Esophagus muscularis mucosa (tissue), 4 donors: ENCODE measurements at regions not wholly inside any gene's neighbourhood (a gene's known extent, or its start where the extent isn't known, plus 50 kb on each side); places are given as distances from the start of the nearest gene placed in this dataset.

ENCODE experiments used
- DNase-seq: peaks from one replicate; pipeline ENCODE4 v3.0.0-alpha.2; 2017; ENCODE audit errors: extremely low spot score
- H3K27ac ChIP-seq, 4 donors: fragments of 200-600 bp; sonication (generic); replicated peaks in 1 of 4; 1 replicate in 3 of 4; 2 replicates in 1 of 4; pipeline ENCODE4 v1.5.1; 2016 to 2019; ENCODE audit warnings: mild to moderate bottlenecking in 1 of 4
- H3K27me3 ChIP-seq, 4 donors: fragments of 200-600 bp; sonication (generic); one replicate each; pipeline versions ENCODE4 v1.5.1 to v1.6.0; 2016 to 2019
- H3K36me3 ChIP-seq, 4 donors: fragments of 200-600 bp; sonication (generic); one replicate each; pipeline ENCODE4 v1.5.1; 2016 to 2019
- H3K4me1 ChIP-seq, 4 donors: fragments of 200-600 bp; sonication (generic); one replicate each; pipeline ENCODE4 v1.5.1; 2016 to 2019
- H3K4me3 ChIP-seq, 4 donors: fragments of 200-600 bp; sonication (generic); 1 replicate in 2 of 4; 2 replicates in 2 of 4; pipeline ENCODE4 v1.5.1; 2016 to 2019; ENCODE audit warnings: mild to moderate bottlenecking in 4 of 4, moderate library complexity in 1 of 4
- H3K9me3 ChIP-seq, 4 donors: fragments of 200-600 bp; sonication (generic); 1 replicate in 3 of 4; 2 replicates in 1 of 4; pipeline ENCODE4 v1.5.1; 2016 to 2019
- CTCF ChIP-seq, 3 experiments: fragments of 200-600 bp in 2 of 3; fragments of 450-650 bp in 1 of 3; sonication (generic) in 2 of 3; IDR thresholded peaks; one replicate each; pipeline ENCODE4 v1.5.1; 2017 to 2019; ENCODE audit warnings: antibody characterized with exemption in 3 of 3, mild to moderate bottlenecking in 2 of 3, moderate library complexity in 1 of 3
- EP300 ChIP-seq: sonication (generic); formaldehyde crosslinking; IDR thresholded peaks from one replicate; pipeline ENCODE4 v1.6.1; 2017; ENCODE audit warnings: antibody characterized with exemption
- POLR2A ChIP-seq: fragments of 450-650 bp; IDR thresholded peaks from one replicate; pipeline ENCODE4 v1.6.1; 2017; ENCODE audit warnings: antibody characterized with exemption, moderate library complexity, mild to moderate bottlenecking, low read depth
- POLR2AphosphoS5 ChIP-seq, 2 donors: sonication (generic); formaldehyde crosslinking; IDR thresholded peaks; one replicate each; pipeline ENCODE4 v1.6.1; 2017; ENCODE audit warnings: antibody characterized with exemption in 2 of 2
- WGBS: methylation state at CpG from one replicate; pipeline ENCODE4 v1.1.5; 2018; 5-methylcytosine and 5-hydroxymethylcytosine counted together
- intact Hi-C: fragments of 100-400 bp; cut with DNase I; formaldehyde crosslinking; loops from one replicate; pipeline ENCODE4 v1.15.1; 2023

- no peaks in the 10 kb centered on the region for H3K36me3 ChIP-seq
- WGBS: 71% methylated on average over 4 of the region's 4 CpGs
- H3K27me3 ChIP-seq: no peaks in the 10 kb centered on the region
- H3K9me3 ChIP-seq: no peaks in the 10 kb centered on the region
- no peak for DNase-seq
- no peaks in the 10 kb centered on the region for H3K4me1 ChIP-seq
- H3K4me3 ChIP-seq: no peak overlapping the region
- intact Hi-C loops: no loop called here
- no peak overlapping the region for H3K27ac ChIP-seq
- TF ChIP-seq EP300 (no peak), CTCF (IDR thresholded peaks at IDR 0.05) (no peak), POLR2AphosphoS5 (IDR thresholded peaks at IDR 0.05) (no peak), POLR2A (no peak)
These were observed 460.8 kb downstream of the TMA16 start for GRCh38 chr4:163955288-163955687.

- TF ChIP-seq EP300: no peak
- TF ChIP-seq POLR2A: no peak
- no peak for TF ChIP-seq CTCF (IDR thresholded peaks at IDR 0.05)
- TF ChIP-seq POLR2AphosphoS5 (IDR thresholded peaks at IDR 0.05): no peak
- no peak for DNase-seq
- Histone ChIP-seq H3K4me1 (no peaks in the 10 kb centered on the region), H3K27ac (no peak overlapping the region), H3K4me3 (no peak overlapping the region), H3K36me3 (no peaks in the 10 kb centered on the region), H3K27me3 (no peaks in the 10 kb centered on the region), H3K9me3 (no peaks in the 10 kb centered on the region)
- WGBS: 47% methylated on average over 2 of the region's 2 CpGs
- intact Hi-C loops: no loop called here
These were observed 464.3 kb downstream of the TMA16 start for GRCh38 chr4:163958751-163959150.

GRCh38 chr4:163959932-163960331, 465.4 kb downstream of the TMA16 start:
- H3K9me3 ChIP-seq: no peaks in the 10 kb centered on the region
- TF ChIP-seq CTCF (IDR thresholded peaks at IDR 0.05) (no peak), POLR2A (no peak), POLR2AphosphoS5 (IDR thresholded peaks at IDR 0.05) (no peak)
- 74% methylated on average over 6 of the region's 6 CpGs for WGBS
- DNase-seq: no peak
- no peaks in the 10 kb centered on the region for H3K36me3 ChIP-seq
- no peaks in the 10 kb centered on the region for H3K27me3 ChIP-seq
- intact Hi-C loops: no loop called here
- no peaks in the 10 kb centered on the region for H3K4me1 ChIP-seq
- no peak overlapping the region for H3K4me3 ChIP-seq
- no peak overlapping the region for H3K27ac ChIP-seq

GRCh38 chr4:163966612-163967011, 472.1 kb downstream of the TMA16 start:
- Histone ChIP-seq H3K4me3 (no peak overlapping the region), H3K36me3 (no peaks in the 10 kb centered on the region), H3K27ac (no peak overlapping the region), H3K27me3 (no peaks in the 10 kb centered on the region), H3K4me1 (no peaks in the 10 kb centered on the region), H3K9me3 (no peaks in the 10 kb centered on the region)
- TF ChIP-seq CTCF (IDR thresholded peaks at IDR 0.05) (no peak), POLR2AphosphoS5 (IDR thresholded peaks at IDR 0.05) (no peak), POLR2A (no peak), EP300 (no peak)
- WGBS: 16% methylated on average over 3 of the region's 3 CpGs
- no peak for DNase-seq
- intact Hi-C loops: no loop called here

DNA sequence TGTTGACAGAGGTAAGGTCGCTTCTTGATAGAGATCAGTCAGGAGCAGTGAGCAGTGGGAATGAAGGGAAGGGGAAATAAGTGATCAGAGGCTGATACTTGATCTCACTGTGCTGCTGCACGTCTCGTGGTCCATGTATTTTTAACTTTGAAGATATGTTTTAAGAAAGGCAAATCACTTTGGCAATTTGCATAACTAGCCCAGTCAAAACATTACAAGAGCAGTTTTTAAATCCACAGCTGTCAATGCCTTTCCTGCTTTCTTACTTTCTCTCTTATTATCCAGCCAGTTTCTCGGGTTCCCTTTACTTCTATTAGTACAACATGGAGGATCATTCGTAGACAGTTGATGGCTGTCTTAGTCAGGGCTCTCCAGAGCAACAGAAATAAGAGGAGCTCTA, 472.8 kb downstream of the TMA16 start:
- DNase-seq: no peak
- Histone ChIP-seq H3K27me3 (no peaks in the 10 kb centered on the region), H3K27ac (no peak overlapping the region), H3K4me1 (no peaks in the 10 kb centered on the region), H3K4me3 (no peak overlapping the region), H3K9me3 (no peaks in the 10 kb centered on the region), H3K36me3 (no peaks in the 10 kb centered on the region)
- 65% methylated on average over 5 of the region's 5 CpGs for WGBS
- no peak for TF ChIP-seq POLR2A
- no peak for TF ChIP-seq CTCF (IDR thresholded peaks at IDR 0.05)
- TF ChIP-seq POLR2AphosphoS5 (IDR thresholded peaks at IDR 0.05): no peak
- no peak for TF ChIP-seq EP300
- intact Hi-C loops: no loop called here
